ENCODE measurements at regions not wholly inside any gene's neighbourhood (a gene's known extent, or its start where the extent isn't known, plus 50 kb on each side); places are given as distances from the start of the nearest gene placed in this dataset.

DNA sequence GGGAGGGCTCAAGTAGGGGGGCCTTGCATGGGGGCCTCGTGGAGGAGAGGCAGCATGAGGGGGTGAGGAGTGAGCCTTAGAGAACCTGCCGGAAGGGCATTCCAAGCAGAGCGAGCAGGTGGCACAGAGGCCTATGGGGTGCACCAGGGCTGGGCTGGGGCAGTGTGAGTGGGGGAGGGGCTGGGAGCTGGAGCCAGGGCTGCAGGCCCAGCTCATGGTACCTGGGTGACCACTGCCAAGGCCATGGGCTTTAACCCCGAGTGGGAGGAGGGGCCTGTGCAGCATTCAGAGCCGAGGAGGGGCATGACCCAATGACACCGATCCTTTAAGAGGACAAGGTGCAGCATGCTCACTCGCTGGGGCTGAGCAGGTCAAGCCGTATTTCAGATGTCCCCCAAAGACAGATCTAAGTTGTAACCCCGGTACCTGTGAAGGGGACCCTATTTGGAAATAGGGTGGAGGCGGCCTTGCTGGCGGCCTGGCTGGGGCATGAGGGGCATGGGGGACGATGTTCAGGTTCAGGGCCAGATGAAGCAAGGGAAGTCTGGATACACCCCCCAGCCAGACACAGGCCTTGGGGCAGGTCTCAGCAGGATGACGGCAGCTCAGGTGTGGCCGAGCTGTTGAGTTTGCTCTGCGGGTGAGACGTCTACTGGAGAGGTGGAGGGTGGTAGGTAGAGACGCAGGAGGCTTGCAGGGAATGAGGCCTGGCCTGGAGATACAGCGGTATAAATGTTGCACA lies 137.0 kb downstream of the CPZ start:
- H3K4me2 ChIP-seq (ENCODE audit: control insufficient read depth, extremely low read depth, insufficient read depth, low read depth, low read length): no peak overlapping the region
- H3K9me1 ChIP-seq (ENCODE audit: control insufficient read depth, extremely low read depth, insufficient read depth, low read length): no peaks in the 10 kb centered on the region
- TF ChIP-seq, protein P1, sequence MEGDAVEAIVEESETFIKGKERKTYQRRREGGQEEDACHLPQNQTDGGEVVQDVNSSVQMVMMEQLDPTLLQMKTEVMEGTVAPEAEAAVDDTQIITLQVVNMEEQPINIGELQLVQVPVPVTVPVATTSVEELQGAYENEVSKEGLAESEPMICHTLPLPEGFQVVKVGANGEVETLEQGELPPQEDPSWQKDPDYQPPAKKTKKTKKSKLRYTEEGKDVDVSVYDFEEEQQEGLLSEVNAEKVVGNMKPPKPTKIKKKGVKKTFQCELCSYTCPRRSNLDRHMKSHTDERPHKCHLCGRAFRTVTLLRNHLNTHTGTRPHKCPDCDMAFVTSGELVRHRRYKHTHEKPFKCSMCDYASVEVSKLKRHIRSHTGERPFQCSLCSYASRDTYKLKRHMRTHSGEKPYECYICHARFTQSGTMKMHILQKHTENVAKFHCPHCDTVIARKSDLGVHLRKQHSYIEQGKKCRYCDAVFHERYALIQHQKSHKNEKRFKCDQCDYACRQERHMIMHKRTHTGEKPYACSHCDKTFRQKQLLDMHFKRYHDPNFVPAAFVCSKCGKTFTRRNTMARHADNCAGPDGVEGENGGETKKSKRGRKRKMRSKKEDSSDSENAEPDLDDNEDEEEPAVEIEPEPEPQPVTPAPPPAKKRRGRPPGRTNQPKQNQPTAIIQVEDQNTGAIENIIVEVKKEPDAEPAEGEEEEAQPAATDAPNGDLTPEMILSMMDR (optimal IDR thresholded peaks at IDR 0.05 in 1 of 3, IDR thresholded peaks at IDR 0.05 in 1 of 3, conservative IDR thresholded peaks at IDR 0.05 in 1 of 3; ENCODE audit: extremely low read depth in 1 of 3, insufficient read depth in 2 of 3, low read length in 3 of 3): no peak
- TF ChIP-seq EZH2 (IDR thresholded peaks at IDR 0.05; ENCODE audit: low read length): no peak
- no peak overlapping the region for H2AFZ ChIP-seq (ENCODE audit: control insufficient read depth, low read length)
- DNase-seq (ENCODE audit: low read depth, low spot score): no peak
- H3K27me3 ChIP-seq (ENCODE audit: control insufficient read depth, extremely low read depth, insufficient read depth, low read length): no peaks in the 10 kb centered on the region
- peaks cover 7% of the 10 kb centered on the region for H3K9me3 ChIP-seq (ENCODE audit: control insufficient read depth, low read depth, low read length)
- no peaks in the 10 kb centered on the region for H4K20me1 ChIP-seq (ENCODE audit: control insufficient read depth, extremely low read depth, insufficient read depth, low read length)
- no peak overlapping the region for H3K27ac ChIP-seq (ENCODE audit: control insufficient read depth, insufficient read depth, low read length)
- H3K36me3 ChIP-seq (ENCODE audit: control insufficient read depth in 2 of 2, extremely low read depth in 1 of 2, insufficient read depth in 2 of 2, low read length in 2 of 2): no peaks in the 10 kb centered on the region
- H3K4me1 ChIP-seq (ENCODE audit: control insufficient read depth, extremely low read depth, insufficient read depth, low read length): no peaks in the 10 kb centered on the region
- no peaks in the 10 kb centered on the region for H3K79me2 ChIP-seq (ENCODE audit: control insufficient read depth, insufficient read depth, low read length)
- dilution Hi-C loops (cut with MboI; ENCODE audit: extremely low pct_ligation_motif_present, low sequenced_read_pairs): no loop called here
- H3K4me3 ChIP-seq (ENCODE audit: control insufficient read depth in 2 of 3, extremely low read depth in 1 of 3, insufficient read depth in 2 of 3, low read depth in 1 of 3, low read length in 3 of 3): no peak overlapping the region
- H3K9ac ChIP-seq (ENCODE audit: control insufficient read depth, extremely low read depth, insufficient read depth, low read length): no peak overlapping the region
- FAIRE-seq: no peak

DNA sequence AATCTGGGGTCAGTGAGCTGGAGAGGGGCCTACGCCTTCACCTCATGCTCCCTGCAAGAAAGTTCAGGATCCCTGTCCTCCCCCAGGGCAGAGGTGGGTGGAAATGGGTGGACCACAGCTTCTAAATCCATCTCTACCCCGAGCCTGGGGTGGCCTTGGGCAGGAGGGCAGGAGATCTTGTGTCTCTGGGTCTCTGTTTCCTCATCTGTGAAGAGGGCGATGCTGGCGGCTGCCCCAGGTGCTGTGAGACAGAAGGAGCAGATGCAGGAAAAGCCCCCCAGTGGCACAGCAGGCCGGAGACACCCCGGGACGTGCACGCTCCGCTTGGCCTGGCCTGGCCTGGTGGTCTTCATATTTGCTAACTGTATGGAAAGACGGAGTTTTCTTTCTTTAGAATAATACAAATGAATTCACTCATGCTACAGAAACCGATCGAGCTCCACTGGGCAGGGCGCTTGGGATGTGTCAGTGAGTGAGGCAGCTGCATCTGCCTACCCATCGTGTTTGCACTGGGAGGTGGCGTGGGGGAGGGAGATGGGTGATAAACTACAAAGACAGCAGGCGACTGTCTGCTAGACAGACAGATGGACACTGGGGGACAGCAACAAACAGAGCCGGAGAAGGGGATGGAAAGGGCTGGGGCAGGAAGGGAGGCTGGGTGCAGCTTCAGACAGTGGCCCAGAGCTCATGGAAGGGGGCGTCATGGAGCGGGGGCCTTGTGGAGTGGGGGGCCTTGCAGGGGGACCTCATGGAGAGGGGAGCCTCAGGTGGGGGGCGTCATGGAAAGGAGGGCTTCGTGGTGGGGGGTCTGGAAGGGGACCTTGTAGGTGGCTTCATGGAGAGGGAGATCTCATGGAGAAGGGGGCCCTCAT lies 136.2 kb downstream of the CPZ start:
- FAIRE-seq: no peak
- no peaks in the 10 kb centered on the region for H3K36me3 ChIP-seq (ENCODE audit: control insufficient read depth in 2 of 2, extremely low read depth in 1 of 2, insufficient read depth in 2 of 2, low read length in 2 of 2)
- H3K4me3 ChIP-seq (ENCODE audit: control insufficient read depth in 2 of 3, extremely low read depth in 1 of 3, insufficient read depth in 2 of 3, low read depth in 1 of 3, low read length in 3 of 3): no peak overlapping the region
- H3K27me3 ChIP-seq (ENCODE audit: control insufficient read depth, extremely low read depth, insufficient read depth, low read length): no peaks in the 10 kb centered on the region
- no peak for DNase-seq (ENCODE audit: low read depth, low spot score)
- H3K79me2 ChIP-seq (ENCODE audit: control insufficient read depth, insufficient read depth, low read length): no peaks in the 10 kb centered on the region
- TF ChIP-seq EZH2 (IDR thresholded peaks at IDR 0.05; ENCODE audit: low read length): no peak
- TF ChIP-seq, protein P1 (optimal IDR thresholded peaks at IDR 0.05 in 1 of 3, IDR thresholded peaks at IDR 0.05 in 1 of 3, conservative IDR thresholded peaks at IDR 0.05 in 1 of 3; ENCODE audit: extremely low read depth in 1 of 3, insufficient read depth in 2 of 3, low read length in 3 of 3): no peak
- dilution Hi-C loops (cut with MboI; ENCODE audit: extremely low pct_ligation_motif_present, low sequenced_read_pairs): no loop called here
- H2AFZ ChIP-seq (ENCODE audit: control insufficient read depth, low read length): no peak overlapping the region
- no peaks in the 10 kb centered on the region for H3K9me1 ChIP-seq (ENCODE audit: control insufficient read depth, extremely low read depth, insufficient read depth, low read length)
- H4K20me1 ChIP-seq (ENCODE audit: control insufficient read depth, extremely low read depth, insufficient read depth, low read length): no peaks in the 10 kb centered on the region
- H3K9me3 ChIP-seq (ENCODE audit: control insufficient read depth, low read depth, low read length): peaks cover 4% of the 10 kb centered on the region
- H3K27ac ChIP-seq (ENCODE audit: control insufficient read depth, insufficient read depth, low read length): no peak overlapping the region
- no peaks in the 10 kb centered on the region for H3K4me1 ChIP-seq (ENCODE audit: control insufficient read depth, extremely low read depth, insufficient read depth, low read length)
- no peak overlapping the region for H3K4me2 ChIP-seq (ENCODE audit: control insufficient read depth, extremely low read depth, insufficient read depth, low read depth, low read length)
- no peak overlapping the region for H3K9ac ChIP-seq (ENCODE audit: control insufficient read depth, extremely low read depth, insufficient read depth, low read length)
